ENCODE measurements at regions not wholly inside any gene's neighbourhood (a gene's known extent, or its start where the extent isn't known, plus 50 kb on each side); places are given as distances from the start of the nearest gene placed in this dataset.

DNA sequence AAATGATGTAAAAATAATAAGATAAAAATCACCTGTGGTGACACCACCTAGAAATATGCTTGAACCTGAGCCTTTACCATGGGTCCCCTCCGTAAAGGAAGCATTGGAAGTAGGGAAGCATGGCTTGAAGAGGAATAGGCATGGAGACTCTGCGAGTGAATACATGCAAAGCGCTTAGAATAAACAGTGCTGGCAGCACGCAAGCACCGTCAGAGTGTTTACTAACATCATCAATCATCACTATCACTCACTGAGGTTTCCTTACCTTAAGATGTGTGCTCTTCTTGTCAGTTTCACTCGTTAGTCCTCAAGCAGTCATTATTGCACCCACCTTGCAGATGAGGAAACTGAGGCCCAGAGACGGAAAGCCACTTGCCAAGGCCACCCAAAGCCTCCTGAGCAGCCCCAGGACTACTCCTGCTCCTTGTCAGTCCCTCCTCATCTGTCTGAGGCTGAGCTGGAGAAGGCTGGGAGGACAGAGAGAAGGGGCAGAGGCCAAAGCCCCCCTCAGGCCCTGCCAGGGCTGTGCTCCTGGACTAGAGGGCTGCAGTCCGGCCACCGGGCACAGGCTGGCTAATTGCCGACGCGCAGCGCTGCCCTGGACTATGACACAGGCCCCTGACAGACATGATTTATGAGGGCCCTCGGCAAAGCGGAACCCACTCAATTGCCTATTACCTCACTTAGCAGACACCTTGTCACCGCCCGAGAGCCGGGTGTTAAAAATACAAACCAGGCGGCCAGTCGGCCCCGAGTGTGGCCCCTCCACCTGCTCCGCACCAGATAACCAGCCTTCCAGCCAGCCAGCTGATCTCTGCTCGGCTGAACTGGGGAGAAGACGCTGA, 168.9 kb downstream of the MN1 start:
- no peak for TF ChIP-seq POLR2A (IDR thresholded peaks at IDR 0.05)
- TF ChIP-seq, protein P1, sequence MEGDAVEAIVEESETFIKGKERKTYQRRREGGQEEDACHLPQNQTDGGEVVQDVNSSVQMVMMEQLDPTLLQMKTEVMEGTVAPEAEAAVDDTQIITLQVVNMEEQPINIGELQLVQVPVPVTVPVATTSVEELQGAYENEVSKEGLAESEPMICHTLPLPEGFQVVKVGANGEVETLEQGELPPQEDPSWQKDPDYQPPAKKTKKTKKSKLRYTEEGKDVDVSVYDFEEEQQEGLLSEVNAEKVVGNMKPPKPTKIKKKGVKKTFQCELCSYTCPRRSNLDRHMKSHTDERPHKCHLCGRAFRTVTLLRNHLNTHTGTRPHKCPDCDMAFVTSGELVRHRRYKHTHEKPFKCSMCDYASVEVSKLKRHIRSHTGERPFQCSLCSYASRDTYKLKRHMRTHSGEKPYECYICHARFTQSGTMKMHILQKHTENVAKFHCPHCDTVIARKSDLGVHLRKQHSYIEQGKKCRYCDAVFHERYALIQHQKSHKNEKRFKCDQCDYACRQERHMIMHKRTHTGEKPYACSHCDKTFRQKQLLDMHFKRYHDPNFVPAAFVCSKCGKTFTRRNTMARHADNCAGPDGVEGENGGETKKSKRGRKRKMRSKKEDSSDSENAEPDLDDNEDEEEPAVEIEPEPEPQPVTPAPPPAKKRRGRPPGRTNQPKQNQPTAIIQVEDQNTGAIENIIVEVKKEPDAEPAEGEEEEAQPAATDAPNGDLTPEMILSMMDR (IDR thresholded peaks at IDR 0.05 in 4 of 5, conservative IDR thresholded peaks at IDR 0.05 in 1 of 5) = no peak

Measured in gastrocnemius medialis (tissue), 4 donors.